Glomerular visceral epithelial cell (primary cell): ENCODE measurements at regions not wholly inside any gene's neighbourhood (a gene's known extent, or its start where the extent isn't known, plus 50 kb on each side); places are given as distances from the start of the nearest gene placed in this dataset.
A peak's percentile ranks its signal among the peaks of the same experiment; 100 is the strongest.
"Not testable (repeated sequence)": the region's sequence is repeated elsewhere in the genome, so short reads cannot be mapped to it uniquely, and the experiment has no call there.

Experiments
- DNase-seq: peaks from one replicate; pipeline ENCODE4 v3.0.0-alpha.2; 2016; ENCODE audit errors: extremely low spot score

DNA sequence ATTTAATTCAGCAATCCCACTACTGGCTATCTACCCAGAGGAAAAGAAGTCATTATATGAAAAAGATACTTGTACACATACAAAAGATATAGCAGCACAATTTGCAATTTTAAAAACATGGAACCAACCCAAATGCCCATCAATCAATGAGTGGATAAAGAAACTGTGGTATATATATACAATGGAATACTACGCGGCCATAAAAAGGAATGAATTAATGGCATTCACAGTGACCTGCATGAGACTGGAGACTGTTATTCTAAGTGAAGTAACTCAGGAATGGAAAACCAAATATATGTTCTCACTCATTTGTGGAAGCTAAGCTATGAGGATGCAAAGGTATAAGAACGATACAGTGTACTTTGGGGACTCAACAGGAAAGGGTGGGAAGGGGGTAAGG, 102.8 kb upstream of the KCNMA1 start:
- not testable (repeated sequence) for DNase-seq

DNA sequence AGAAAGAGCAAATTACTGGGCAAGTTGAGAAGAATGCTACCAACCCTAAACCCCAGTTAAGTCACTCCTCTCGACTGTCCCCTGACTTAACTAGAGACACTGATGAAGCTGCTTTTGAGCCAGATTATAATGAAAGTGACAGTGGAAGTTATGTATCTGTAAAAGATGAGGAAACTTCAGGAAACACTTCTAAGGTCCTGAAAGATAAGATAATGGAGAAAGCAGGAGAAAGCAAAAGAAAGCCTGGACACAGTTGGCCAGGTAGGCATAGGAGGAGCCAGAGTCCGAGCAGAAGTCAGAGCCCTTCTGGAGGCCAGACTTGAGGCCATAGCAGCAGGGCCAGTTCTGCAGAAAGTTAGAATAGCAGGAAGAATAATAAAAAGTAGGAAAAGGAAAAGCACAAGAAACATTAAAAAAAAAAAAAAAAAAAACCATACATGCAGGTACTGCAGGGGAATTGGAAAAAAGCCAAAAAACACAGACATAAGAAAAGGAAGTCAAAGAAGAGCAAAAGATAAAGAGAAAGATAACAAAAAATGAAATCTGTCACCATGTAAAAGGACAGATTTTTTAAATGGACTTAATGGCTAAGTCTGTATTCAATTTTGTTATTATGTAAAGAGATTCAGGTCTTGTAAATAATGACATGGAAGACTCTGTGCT, 101.0 kb upstream of the KCNMA1 start:
- DNase-seq, result no peak

DNA sequence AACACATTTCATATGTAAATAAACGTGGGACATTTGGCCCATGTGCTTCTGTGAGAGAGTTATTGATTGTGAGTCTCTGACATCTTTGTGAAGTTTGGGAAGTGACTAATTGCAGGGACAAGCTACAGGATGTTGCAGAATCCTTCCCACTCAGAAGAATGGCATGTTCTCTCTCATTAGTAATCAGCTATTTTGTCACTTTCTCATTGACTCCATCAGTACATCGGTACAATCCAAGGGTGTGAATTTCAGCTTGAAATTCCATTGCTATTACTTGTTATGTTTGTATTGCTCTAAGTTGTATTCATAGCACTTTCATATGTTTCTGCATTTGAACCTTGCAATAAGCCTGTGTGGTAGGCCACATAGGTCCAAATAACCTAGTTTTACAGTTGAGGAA, 100.0 kb upstream of the KCNMA1 start:
- DNase-seq, result peak; percentile 60

DNA sequence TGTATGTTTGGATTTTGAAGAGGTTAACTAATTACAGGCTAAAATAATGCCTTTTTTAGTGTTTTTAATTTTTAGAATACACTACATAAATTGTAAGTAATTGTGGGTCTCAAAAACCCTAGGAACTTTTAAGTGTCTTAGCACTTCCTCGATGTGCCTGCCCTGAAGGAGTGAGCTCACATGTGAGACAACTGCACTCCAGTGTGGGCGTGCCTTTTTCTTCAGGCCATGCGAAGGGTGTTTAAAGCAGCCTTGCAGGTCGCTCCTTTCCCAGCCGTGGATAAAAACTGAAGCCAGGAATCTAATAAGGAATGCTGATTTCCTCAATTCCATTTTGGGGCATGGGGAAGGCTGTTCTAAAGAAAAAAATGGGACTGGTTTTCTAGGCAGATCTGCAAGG, 97.5 kb upstream of the KCNMA1 start:
- not testable (repeated sequence) for DNase-seq

DNA sequence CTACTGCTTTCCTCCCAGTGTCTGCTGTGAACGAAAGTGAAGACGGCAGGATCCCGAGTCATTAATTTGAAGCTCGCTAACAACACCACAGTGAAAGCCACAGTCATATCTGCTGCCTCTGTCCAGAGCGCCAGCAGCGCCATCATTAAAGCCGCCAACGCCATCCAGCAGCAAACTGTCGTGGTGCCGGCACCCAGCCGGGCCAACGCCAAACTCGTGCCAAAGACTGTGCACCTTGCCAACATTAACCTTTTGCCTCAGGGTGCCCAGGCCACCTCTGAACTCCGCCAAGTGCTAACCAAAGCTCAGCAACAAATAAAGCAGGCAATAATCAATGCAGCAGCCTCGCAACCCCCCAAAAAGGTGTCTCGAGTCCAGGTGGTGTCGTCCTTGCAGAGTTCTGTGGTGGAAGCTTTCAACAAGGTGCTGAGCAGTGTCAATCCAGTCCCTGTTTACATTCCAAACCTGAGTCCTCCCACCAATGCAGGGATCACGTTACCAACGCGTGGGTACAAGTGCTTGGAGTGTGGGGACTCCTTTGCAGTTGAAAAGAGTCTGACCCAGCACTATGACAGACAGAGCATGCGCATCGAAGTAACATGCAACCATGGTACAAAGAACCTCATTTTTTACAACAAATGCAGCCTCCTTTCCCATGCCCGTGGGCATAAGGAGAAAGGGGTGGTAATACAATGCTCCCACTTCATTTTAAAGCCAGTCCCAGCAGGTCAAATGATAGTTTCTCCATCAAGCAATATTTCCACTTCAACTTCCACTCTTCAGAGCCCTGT, 94.8 kb upstream of the KCNMA1 start:
- no peak for DNase-seq

DNA sequence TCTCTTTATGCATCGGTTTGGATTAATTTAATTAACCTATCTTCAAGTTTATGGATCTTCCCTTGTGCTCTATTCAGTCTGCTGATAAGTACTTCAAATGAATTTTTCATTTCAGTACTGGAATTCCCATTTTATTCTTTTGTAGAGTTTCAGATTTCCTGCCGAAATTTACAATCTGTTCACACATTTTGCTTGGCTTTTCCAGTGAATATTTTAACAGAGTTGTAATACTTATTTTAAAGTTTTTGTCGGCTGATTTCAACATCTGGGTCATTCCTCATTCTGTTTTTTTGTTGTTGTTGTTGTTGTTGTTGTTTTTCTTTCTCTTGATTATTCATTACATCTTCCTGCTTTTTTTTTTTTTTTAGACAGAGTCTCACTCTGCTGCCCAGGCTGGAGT, 89.9 kb upstream of the KCNMA1 start:
- DNase-seq, result no peak

DNA sequence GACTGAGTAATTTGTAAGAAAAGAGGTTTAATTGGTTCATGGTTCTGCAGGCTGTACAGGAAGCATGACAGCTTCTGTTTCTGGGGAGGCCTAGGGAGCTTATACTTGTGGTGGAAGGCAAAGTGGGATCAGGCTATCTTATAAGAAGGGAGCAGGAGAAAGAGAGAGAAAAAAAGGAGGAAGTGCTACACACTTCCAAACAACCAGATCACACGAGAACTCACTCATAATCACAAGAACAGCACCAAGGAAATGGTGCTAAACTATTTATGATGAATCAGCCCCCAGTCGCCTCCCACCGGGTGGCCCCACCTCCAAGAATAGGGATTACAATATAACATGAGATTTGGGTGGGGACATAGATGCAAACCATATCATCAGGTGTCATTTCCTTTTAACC, 89.1 kb upstream of the KCNMA1 start:
- no peak for DNase-seq

DNA sequence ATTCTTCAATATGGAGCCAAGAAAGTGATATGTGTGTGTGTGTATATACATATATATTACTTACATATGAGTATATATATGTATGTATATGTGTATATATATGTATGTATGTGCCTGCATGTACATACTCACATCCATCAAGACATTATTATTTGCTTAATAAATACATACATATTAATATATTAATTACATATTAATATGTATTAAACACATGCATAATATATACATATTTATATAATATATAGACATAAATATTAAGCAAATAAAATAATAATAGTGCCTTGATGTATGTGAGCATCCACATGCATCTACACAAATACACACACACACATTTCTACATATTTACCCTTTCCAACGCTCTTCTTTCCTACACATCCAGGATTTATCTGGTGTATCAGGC, 88.7 kb upstream of the KCNMA1 start:
- DNase-seq, result no peak

DNA sequence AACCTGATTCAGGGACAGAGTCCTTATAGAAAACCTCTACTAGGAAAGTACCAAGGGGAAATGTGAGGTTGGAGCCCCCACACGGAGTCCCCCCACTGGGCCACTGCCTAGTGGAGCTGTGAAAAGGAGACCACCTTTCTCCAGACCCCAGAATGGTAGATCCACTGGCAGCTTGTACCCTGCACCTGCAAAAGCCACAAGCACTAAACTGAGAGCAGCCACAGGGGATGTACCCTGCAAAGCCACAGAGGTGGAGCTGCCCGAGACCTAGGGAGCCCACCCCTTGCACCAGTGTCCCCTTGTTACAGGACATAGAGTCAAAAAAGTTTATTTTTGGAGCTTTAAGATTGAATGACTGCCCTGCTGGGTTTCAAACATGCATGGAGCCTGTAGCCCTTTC, 87.2 kb upstream of the KCNMA1 start:
- DNase-seq, result no peak

DNA sequence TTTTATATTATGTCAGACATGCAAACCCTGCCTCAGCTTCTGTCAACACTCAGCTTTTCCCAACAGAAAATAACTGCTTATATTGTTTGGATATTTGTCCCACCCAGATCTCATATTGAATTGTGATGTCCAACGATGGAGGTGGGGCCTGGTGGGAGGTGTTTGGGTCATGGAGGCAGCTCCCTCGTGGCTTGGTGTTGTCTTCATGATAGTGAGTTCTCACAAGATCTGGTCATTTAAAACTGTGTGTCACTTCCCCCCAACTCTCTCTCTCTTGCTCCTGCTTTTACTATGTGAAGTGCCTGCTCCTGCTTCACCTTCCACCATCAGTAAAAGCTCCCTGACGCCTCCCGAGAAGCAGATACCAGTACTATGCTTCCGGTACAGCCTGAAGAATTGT, 85.8 kb upstream of the KCNMA1 start:
- no peak for DNase-seq

DNA sequence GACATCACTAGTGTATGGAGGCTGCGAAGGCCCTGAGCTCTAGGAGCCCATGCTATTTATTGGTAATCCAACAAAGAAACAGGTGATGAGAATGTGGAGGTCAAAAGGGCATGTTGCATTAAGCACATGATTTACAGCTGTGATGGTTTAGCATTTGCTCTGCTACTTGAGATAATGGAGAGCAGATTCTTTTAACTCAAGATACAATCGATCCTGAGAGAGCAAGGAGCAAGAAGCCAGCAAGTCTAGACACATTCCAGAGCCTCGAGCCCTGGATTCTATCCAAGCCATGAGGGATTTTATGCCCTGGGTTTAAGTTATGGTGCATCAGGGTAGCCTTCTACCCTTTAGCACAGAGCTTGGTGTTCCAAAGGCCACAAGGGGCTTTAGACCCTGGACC, 85.3 kb upstream of the KCNMA1 start:
- DNase-seq, result peak; percentile 24

DNA sequence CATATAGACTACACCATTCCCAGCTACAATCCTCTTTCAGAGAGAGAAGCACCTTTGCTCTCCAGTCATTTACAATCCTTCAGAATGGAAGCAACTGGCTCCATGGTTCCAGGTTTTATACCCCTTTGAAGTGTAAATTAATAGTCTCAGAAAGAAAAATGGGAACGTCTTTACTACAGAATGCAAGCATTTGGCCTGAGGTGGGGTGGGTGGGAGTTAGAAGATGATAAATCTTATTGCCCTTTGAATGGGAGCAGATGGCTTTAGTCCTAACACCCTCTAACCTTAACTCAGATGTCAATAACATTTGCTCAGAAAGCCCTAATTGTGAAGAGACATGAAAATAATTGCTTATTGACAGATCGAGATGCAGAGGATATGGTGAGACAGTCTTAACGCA, 84.2 kb upstream of the KCNMA1 start:
- no peak for DNase-seq

DNA sequence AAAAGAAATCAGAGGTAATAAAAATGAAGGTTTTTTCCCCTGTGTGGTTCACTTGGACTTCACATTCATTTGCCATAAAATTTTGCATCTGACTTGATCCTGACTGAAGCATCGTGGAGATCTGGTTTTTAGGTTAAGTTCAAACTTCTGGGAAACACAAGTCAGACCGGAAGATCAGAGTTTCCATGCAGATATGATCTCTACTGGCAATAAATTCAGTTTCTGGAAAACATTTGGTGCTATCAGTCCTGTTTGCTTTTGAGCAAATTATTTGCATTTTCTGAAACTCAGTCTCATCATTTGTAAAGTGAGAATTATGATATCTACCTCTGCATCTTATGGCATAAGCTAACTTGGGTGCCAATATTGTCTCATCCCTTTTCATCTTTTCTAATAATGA, 81.3 kb upstream of the KCNMA1 start:
- no peak for DNase-seq

DNA sequence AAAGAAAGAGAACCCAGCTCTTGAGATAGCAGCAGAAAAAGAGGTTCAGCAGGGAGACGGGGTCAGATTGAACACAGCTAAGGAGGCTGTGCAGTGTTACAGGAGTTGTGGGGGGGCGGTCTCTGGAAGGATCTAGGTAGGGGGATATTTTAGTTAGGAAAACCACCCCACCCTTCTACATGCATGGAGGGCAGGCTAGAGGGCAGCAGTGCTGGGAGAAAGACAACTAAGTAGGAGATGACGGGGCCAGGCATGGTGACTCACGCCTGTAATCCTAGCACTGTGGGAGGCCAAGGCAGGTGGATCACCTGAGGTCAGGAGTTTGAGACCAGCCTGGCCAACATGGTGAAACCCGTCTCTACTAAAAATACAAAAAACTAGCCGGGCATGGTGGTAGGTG, 80.7 kb upstream of the KCNMA1 start:
- DNase-seq, result not testable (repeated sequence)

DNA sequence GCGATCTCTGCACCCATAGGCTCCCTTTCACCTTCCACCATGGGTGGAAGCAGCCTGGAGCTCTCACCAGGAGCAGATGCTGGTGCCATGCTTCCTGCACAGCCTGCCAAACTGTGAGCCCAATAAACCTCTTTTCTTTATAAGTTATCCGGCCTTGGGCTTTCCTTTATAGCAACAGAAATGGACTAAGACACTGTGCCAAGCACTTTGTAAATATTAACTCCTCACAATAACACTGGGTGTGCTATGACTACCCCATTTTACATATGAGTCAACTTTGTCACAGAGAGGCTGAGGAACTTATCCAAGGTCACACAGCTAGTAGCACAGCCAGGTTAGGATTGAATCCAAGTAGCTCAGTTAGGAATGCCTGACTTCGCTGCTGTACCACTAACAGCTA, 79.7 kb upstream of the KCNMA1 start:
- no peak for DNase-seq

DNA sequence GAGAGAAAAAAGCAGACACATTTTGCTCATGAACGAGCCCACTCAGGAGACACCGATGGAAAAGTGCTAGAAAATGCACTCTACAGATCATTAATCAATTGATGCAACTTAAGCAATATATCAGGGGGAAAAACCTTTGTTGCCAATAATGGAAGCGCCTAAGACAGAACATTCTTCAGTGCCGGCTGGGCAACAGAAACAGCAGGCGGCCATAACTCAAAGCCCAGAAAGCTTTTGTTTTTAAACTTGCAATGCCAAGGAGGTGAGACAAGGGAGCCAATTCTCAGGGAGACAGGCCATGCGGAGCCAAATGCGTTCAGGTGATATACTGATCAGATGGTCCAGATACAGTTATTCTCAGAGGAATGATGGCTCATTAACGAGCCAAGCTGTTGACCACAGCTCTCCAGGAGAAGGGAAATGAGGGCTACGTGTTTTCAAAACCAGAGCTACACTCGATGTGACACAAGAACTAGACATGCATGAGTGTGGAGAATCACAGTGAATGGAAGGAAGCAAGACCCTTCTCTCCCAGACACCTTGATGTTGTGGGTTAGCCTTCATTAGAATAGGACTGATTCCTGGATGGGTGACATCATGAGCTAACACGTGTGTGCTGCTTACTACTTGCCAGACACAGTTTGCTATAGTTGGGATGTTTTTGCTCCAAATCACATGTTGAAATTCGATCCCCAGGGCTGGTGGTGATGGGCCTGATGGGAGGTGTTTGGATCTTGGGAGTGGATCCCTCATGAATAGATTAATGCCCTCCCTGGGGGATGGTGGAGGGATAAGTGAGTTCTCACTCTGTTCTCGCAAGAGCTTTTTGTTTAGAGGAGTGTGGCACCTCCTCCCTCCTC, 79.1 kb upstream of the KCNMA1 start:
- DNase-seq, result no peak

DNA sequence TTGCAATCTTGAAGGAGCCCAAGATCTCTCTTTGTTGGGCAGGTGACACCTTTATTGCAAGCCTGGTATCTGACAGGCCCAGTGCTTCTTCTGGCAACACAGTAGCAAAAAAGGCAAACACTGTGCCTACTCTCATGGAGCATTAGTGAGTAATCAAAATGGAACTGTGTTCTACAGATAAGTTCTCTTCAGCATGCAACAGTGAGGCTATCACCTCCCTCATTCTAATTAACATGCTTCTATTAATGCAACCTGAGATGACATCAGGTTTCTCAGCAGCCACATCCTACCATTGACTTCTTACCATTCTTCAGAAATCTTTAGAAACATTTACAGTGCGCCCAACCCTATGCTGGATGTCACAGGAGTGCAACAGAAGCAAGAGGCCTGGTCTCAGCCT, 77.9 kb upstream of the KCNMA1 start:
- DNase-seq, result no peak

DNA sequence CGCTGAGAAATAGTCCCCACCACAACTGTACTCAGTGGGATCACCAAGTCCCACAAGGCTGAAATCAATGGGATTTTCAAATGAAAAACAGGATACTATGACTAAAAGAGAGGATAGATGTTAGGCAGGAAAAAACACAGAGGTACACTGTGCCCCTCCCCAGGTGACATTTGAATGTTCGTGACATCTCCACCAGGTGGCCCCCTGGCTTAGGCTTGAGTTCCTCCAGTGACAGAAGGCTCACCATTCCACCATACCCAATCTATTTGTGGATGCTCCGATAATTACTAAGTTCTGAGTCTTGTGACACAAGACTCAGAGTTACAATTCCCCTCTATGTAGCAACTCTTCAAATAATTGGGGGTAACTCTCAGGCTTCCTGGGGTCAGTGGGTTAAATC, 77.5 kb upstream of the KCNMA1 start:
- no peak for DNase-seq

DNA sequence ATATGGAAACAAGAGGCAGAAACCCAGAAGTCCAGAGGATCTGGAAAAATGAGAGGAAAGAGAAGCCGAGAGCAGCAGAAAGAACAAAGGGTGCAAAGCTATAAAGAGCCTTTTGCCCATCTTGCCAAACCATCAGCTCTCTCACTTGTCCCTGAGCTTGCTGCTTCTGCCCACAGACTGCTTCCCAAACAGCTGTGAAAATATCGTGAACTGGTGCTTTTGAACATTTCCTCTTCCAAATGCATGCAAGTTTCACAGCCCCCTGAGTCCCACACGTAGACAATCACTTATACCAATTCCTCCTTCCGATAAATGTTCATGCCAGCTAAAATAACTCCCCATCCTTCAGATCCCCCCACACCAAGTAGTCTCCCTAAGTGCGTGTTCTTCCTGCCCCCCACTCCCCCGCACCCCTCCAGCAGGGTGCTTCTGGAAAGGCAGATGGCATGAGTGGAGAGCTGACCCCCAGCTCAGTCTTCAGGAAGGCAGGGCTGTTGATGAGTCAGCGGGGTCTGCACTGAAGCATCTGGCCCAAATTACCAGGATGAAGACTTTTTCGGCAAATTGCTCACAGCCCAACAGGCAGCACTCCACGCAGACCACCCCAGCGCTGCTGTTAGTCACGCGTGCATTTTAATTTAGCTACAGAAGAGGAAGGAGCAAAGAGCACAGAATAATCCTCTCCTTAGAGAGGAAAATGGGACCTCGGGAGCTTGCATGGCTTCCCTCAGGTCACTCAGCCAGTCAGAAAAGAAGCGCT, 76.1 kb upstream of the KCNMA1 start:
- peak; percentile 7 for DNase-seq

DNA sequence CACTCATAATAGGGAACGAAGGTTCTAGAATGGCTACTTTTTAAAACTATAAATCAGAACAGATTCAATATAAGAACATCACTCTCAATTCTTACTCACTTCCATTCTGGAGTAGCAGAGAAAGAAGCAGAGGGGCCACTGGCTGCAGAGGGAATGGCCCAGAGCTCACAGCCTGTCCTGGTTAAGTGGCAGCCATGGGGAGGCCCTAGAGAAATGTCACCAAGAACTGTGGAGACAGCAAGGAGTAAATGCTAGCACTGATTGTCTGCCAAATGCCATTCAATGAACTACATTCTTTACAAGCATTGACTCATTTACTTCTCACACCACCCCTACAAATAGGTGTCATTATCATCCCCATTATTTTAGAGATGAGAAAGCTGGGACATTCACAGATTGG, 74.6 kb upstream of the KCNMA1 start:
- DNase-seq, result no peak

DNA sequence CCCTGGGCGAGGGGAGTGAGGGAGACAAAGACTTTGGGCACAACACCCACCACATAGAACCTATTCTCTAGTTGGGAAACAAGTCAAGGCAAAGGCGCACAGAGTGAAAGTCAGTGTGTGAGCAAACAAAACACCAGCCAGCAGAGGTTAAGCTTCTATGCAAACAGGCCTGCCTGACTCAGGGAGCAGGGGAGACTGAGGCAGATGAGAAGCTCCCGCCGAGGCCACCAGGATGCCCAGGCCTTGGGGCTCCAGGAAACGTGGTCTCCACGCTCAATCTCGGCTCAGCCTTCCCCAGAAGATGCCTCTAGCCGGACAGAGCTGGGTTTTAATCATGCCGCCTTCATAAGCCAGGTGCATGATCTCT, 74.1 kb upstream of the KCNMA1 start:
- no peak for DNase-seq
